ENCODE measurements at regions not wholly inside any gene's neighbourhood (a gene's known extent, or its start where the extent isn't known, plus 50 kb on each side); places are given as distances from the start of the nearest gene placed in this dataset.

- no peak for TF ChIP-seq CTCF (IDR thresholded peaks at IDR 0.05)
- no peak for TF ChIP-seq POLR2A (IDR thresholded peaks at IDR 0.05)
Measured at GRCh38 chr6:118718903-118719302, 67.5 kb upstream of the CEP85L start.
